NCI-H345 (cell line): ENCODE measurements at regions not wholly inside any gene's neighbourhood (a gene's known extent, or its start where the extent isn't known, plus 50 kb on each side); places are given as distances from the start of the nearest gene placed in this dataset.
"Not testable (repeated sequence)": the region's sequence is repeated elsewhere in the genome, so short reads cannot be mapped to it uniquely, and the experiment has no call there.

Experiments
- DNase-seq: peaks from one replicate; lab custom pipeline; 2025; lab: John Stamatoyannopoulos, UW

- no peak for DNase-seq
These were observed 107.4 kb upstream of the BARHL2 start for GRCh38 chr1:90824551-90824950.

- no peak for DNase-seq
These were observed 106.6 kb upstream of the BARHL2 start for GRCh38 chr1:90823686-90824085.

GRCh38 chr1:90821788-90822359 is 104.8 kb upstream of the BARHL2 start:
- DNase-seq, result no peak

GRCh38 chr1:90821152-90821787 is 104.2 kb upstream of the BARHL2 start:
- no peak for DNase-seq

- no peak for DNase-seq
These were observed 103.6 kb upstream of the BARHL2 start for GRCh38 chr1:90820745-90821144.

GRCh38 chr1:90817399-90817798 is 100.3 kb upstream of the BARHL2 start:
- DNase-seq, result no peak

- not testable (repeated sequence) for DNase-seq
These were observed 95.1 kb upstream of the BARHL2 start for GRCh38 chr1:90812237-90812636.

- DNase-seq, result not testable (repeated sequence)
These were observed 94.4 kb upstream of the BARHL2 start for GRCh38 chr1:90811444-90811950.

- DNase-seq, result no peak
These were observed 93.6 kb upstream of the BARHL2 start for GRCh38 chr1:90810681-90811080.

- DNase-seq, result no peak
These were observed 92.9 kb upstream of the BARHL2 start for GRCh38 chr1:90809996-90810395.

- DNase-seq, result no peak
These were observed 92.0 kb upstream of the BARHL2 start for GRCh38 chr1:90809093-90809492.

- no peak for DNase-seq
These were observed 90.2 kb upstream of the BARHL2 start for GRCh38 chr1:90807329-90807728.

- no peak for DNase-seq
These were observed 85.5 kb upstream of the BARHL2 start for GRCh38 chr1:90802622-90803021.

GRCh38 chr1:90800012-90800717 is 83.1 kb upstream of the BARHL2 start:
- no peak for DNase-seq

GRCh38 chr1:90799326-90799725 is 82.2 kb upstream of the BARHL2 start:
- no peak for DNase-seq

GRCh38 chr1:90798883-90799282 is 81.8 kb upstream of the BARHL2 start:
- DNase-seq, result no peak

GRCh38 chr1:90798344-90798743 is 81.2 kb upstream of the BARHL2 start:
- no peak for DNase-seq

- DNase-seq, result no peak
These were observed 78.3 kb upstream of the BARHL2 start for GRCh38 chr1:90795431-90795830.

GRCh38 chr1:90786709-90787108 is 69.6 kb upstream of the BARHL2 start:
- DNase-seq, result no peak

GRCh38 chr1:90784186-90784847 is 67.2 kb upstream of the BARHL2 start:
- DNase-seq, result no peak

- DNase-seq, result no peak
These were observed 66.1 kb upstream of the BARHL2 start for GRCh38 chr1:90783181-90783580.

- no peak for DNase-seq
These were observed 64.9 kb upstream of the BARHL2 start for GRCh38 chr1:90782046-90782445.

- no peak for DNase-seq
These were observed 64.4 kb upstream of the BARHL2 start for GRCh38 chr1:90781534-90781933.
